RKO (cell line): ENCODE measurements at regions not wholly inside any gene's neighbourhood (a gene's known extent, or its start where the extent isn't known, plus 50 kb on each side); places are given as distances from the start of the nearest gene placed in this dataset.

Experiments used
- DNase-seq: peaks from one replicate; pipeline ENCODE4 v3.0.0-alpha.2; 2016; ENCODE audit warnings: low spot score

GRCh38 chr10:50936335-50936734 is 50.9 kb upstream of the A1CF start:
- peak; percentile 4 for DNase-seq

GRCh38 chr10:50937230-50937907 is 51.9 kb upstream of the A1CF start:
- DNase-seq, result peak; percentile 69

GRCh38 chr10:50941629-50942028 is 56.2 kb upstream of the A1CF start:
- DNase-seq, result no peak

GRCh38 chr10:50946991-50947781 is 61.8 kb upstream of the A1CF start:
- peak; percentile 32 for DNase-seq

- DNase-seq, result no peak
These were observed 65.9 kb upstream of the A1CF start for GRCh38 chr10:50951365-50951764.

GRCh38 chr10:50961297-50961696 is 75.9 kb upstream of the A1CF start:
- no peak for DNase-seq

GRCh38 chr10:50963063-50963462 is 77.6 kb upstream of the A1CF start:
- DNase-seq, result no peak

GRCh38 chr10:50968386-50969091 is 83.1 kb upstream of the A1CF start:
- DNase-seq, result no peak

- no peak for DNase-seq
These were observed 87.2 kb upstream of the A1CF start for GRCh38 chr10:50972591-50972990.

- DNase-seq, result no peak
These were observed 92.9 kb upstream of the PRKG1 start for GRCh38 chr10:50981385-50981784.

GRCh38 chr10:50981904-50982303 is 92.4 kb upstream of the PRKG1 start:
- DNase-seq, result no peak

- no peak for DNase-seq
These were observed 91.3 kb upstream of the PRKG1 start for GRCh38 chr10:50982989-50983388.

GRCh38 chr10:50987934-50988333 is 86.4 kb upstream of the PRKG1 start:
- DNase-seq, result no peak

GRCh38 chr10:50988792-50989191 is 85.5 kb upstream of the PRKG1 start:
- peak; percentile 27 for DNase-seq

GRCh38 chr10:50990568-50991455 is 83.5 kb upstream of the PRKG1 start:
- no peak for DNase-seq

- DNase-seq, result no peak
These were observed 82.6 kb upstream of the PRKG1 start for GRCh38 chr10:50991456-50992355.

- no peak for DNase-seq
These were observed 81.9 kb upstream of the PRKG1 start for GRCh38 chr10:50992356-50992901.

GRCh38 chr10:50992972-50993766 is 81.1 kb upstream of the PRKG1 start:
- no peak for DNase-seq

GRCh38 chr10:50993771-50994251 is 80.5 kb upstream of the PRKG1 start:
- DNase-seq, result no peak

- no peak for DNase-seq
These were observed 76.8 kb upstream of the PRKG1 start for GRCh38 chr10:50997461-50997860.
